ENCODE measurements at regions not wholly inside any gene's neighbourhood (a gene's known extent, or its start where the extent isn't known, plus 50 kb on each side); places are given as distances from the start of the nearest gene placed in this dataset.

GRCh38 chr12:89038831-89039512 lies 313.3 kb downstream of the DUSP6 start:
- no peaks in the 10 kb centered on the region for H3K9me3 ChIP-seq (ENCODE audit: insufficient read depth, low read depth, low read length)
- no peaks in the 10 kb centered on the region for H3K4me1 ChIP-seq (ENCODE audit: insufficient read depth, low read length)
- WGBS: 83% methylated on average over 4 of the region's 4 CpGs
- H3K36me3 ChIP-seq (ENCODE audit: insufficient read depth, low read length): no peaks in the 10 kb centered on the region
- no peaks in the 10 kb centered on the region for H3K27me3 ChIP-seq (ENCODE audit: insufficient read depth, low read length)
- no peak overlapping the region for H3K27ac ChIP-seq (ENCODE audit: low read depth, low read length)
- no peak overlapping the region for H3K9ac ChIP-seq (ENCODE audit: low read depth, low read length)
- no peak overlapping the region for H3K4me3 ChIP-seq (ENCODE audit: low read length)

GRCh38 chr12:89033062-89033461 lies 319.2 kb downstream of the DUSP6 start:
- no peak overlapping the region for H3K4me3 ChIP-seq (ENCODE audit: low read length)
- H3K4me1 ChIP-seq (ENCODE audit: insufficient read depth, low read length): no peaks in the 10 kb centered on the region
- 93% methylated on average over 3 of the region's 3 CpGs for WGBS
- no peaks in the 10 kb centered on the region for H3K27me3 ChIP-seq (ENCODE audit: insufficient read depth, low read length)
- H3K27ac ChIP-seq (ENCODE audit: low read depth, low read length): no peak overlapping the region
- no peaks in the 10 kb centered on the region for H3K9me3 ChIP-seq (ENCODE audit: insufficient read depth, low read depth, low read length)
- H3K9ac ChIP-seq (ENCODE audit: low read depth, low read length): no peak overlapping the region
- no peaks in the 10 kb centered on the region for H3K36me3 ChIP-seq (ENCODE audit: insufficient read depth, low read length)

GRCh38 chr12:89029961-89030360 lies 322.3 kb downstream of the DUSP6 start:
- H3K4me1 ChIP-seq (ENCODE audit: insufficient read depth, low read length): no peaks in the 10 kb centered on the region
- 93% methylated on average over 2 of the region's 2 CpGs for WGBS

GRCh38 chr12:89024580-89024979 lies 327.7 kb downstream of the DUSP6 start:
- no peaks in the 10 kb centered on the region for H3K4me1 ChIP-seq (ENCODE audit: insufficient read depth, low read length)
- no peaks in the 10 kb centered on the region for H3K36me3 ChIP-seq (ENCODE audit: insufficient read depth, low read length)
- H3K4me3 ChIP-seq (ENCODE audit: low read length): no peak overlapping the region
- WGBS: 94% methylated on average over 3 of the region's 4 CpGs
- no peaks in the 10 kb centered on the region for H3K9me3 ChIP-seq (ENCODE audit: insufficient read depth, low read depth, low read length)
- no peak overlapping the region for H3K27ac ChIP-seq (ENCODE audit: low read depth, low read length)
- H3K9ac ChIP-seq (ENCODE audit: low read depth, low read length): no peak overlapping the region
- H3K27me3 ChIP-seq (ENCODE audit: insufficient read depth, low read length): no peaks in the 10 kb centered on the region

More at GRCh38 chr12:89029961-89030360, 322.3 kb downstream of the DUSP6 start:
- Histone ChIP-seq H3K27me3 (ENCODE audit: insufficient read depth, low read length) (no peaks in the 10 kb centered on the region), H3K4me3 (ENCODE audit: low read length) (no peak overlapping the region), H3K27ac (ENCODE audit: low read depth, low read length) (no peak overlapping the region), H3K36me3 (ENCODE audit: insufficient read depth, low read length) (no peaks in the 10 kb centered on the region), H3K9me3 (ENCODE audit: insufficient read depth, low read depth, low read length) (no peaks in the 10 kb centered on the region), H3K9ac (ENCODE audit: low read depth, low read length) (no peak overlapping the region)

- no peak overlapping the region for H3K27ac ChIP-seq (ENCODE audit: low read depth, low read length)
- no peak overlapping the region for H3K9ac ChIP-seq (ENCODE audit: low read depth, low read length)
- WGBS: 89% methylated on average over 2 of the region's 2 CpGs
- H3K9me3 ChIP-seq (ENCODE audit: insufficient read depth, low read depth, low read length): no peaks in the 10 kb centered on the region
- no peaks in the 10 kb centered on the region for H3K4me1 ChIP-seq (ENCODE audit: insufficient read depth, low read length)
- H3K36me3 ChIP-seq (ENCODE audit: insufficient read depth, low read length): no peaks in the 10 kb centered on the region
- no peak overlapping the region for H3K4me3 ChIP-seq (ENCODE audit: low read length)
- H3K27me3 ChIP-seq (ENCODE audit: insufficient read depth, low read length): peaks cover 5% of the 10 kb centered on the region; the same call in 1 of the 2 replicates
Measured at GRCh38 chr12:89023936-89024335, 328.4 kb downstream of the DUSP6 start.

- H3K27ac ChIP-seq (ENCODE audit: low read depth, low read length): no peak overlapping the region
- peaks cover 5% of the 10 kb centered on the region; the same call in 1 of the 2 replicates for H3K27me3 ChIP-seq (ENCODE audit: insufficient read depth, low read length)
- H3K9me3 ChIP-seq (ENCODE audit: insufficient read depth, low read depth, low read length): no peaks in the 10 kb centered on the region
- no peaks in the 10 kb centered on the region for H3K36me3 ChIP-seq (ENCODE audit: insufficient read depth, low read length)
- no peaks in the 10 kb centered on the region for H3K4me1 ChIP-seq (ENCODE audit: insufficient read depth, low read length)
- 95% methylated on average over 6 of the region's 6 CpGs for WGBS
- H3K9ac ChIP-seq (ENCODE audit: low read depth, low read length): no peak overlapping the region
- H3K4me3 ChIP-seq (ENCODE audit: low read length): no peak overlapping the region
Measured at GRCh38 chr12:89020689-89021088, 331.6 kb downstream of the DUSP6 start.

GRCh38 chr12:89020121-89020480 lies 332.2 kb downstream of the DUSP6 start:
- Histone ChIP-seq H3K9ac (ENCODE audit: low read depth, low read length) (no peak overlapping the region), H3K27ac (ENCODE audit: low read depth, low read length) (no peak overlapping the region), H3K36me3 (ENCODE audit: insufficient read depth, low read length) (no peaks in the 10 kb centered on the region), H3K27me3 (ENCODE audit: insufficient read depth, low read length) (peaks cover 5% of the 10 kb centered on the region; the same call in 1 of the 2 replicates), H3K9me3 (ENCODE audit: insufficient read depth, low read depth, low read length) (no peaks in the 10 kb centered on the region), H3K4me3 (ENCODE audit: low read length) (no peak overlapping the region), H3K4me1 (ENCODE audit: insufficient read depth, low read length) (no peaks in the 10 kb centered on the region)

GRCh38 chr12:89019439-89020120 lies 332.7 kb downstream of the DUSP6 start:
- H3K4me1 ChIP-seq (ENCODE audit: insufficient read depth, low read length): no peaks in the 10 kb centered on the region
- no peak overlapping the region for H3K9ac ChIP-seq (ENCODE audit: low read depth, low read length)
- no peak overlapping the region for H3K27ac ChIP-seq (ENCODE audit: low read depth, low read length)
- no peaks in the 10 kb centered on the region for H3K36me3 ChIP-seq (ENCODE audit: insufficient read depth, low read length)
- peaks cover 5% of the 10 kb centered on the region; the same call in 1 of the 2 replicates for H3K27me3 ChIP-seq (ENCODE audit: insufficient read depth, low read length)
- no peaks in the 10 kb centered on the region for H3K9me3 ChIP-seq (ENCODE audit: insufficient read depth, low read depth, low read length)
- 0 out of 2 replicates have a peak overlapping the region, but pooled peaks have one; percentile 17 for H3K4me3 ChIP-seq (ENCODE audit: low read length)
- WGBS: 26% methylated on average over 14 of the region's 14 CpGs

GRCh38 chr12:89016970-89017778 lies 335.1 kb downstream of the DUSP6 start:
- Histone ChIP-seq H3K27ac (ENCODE audit: low read depth, low read length) (no peak overlapping the region), H3K4me1 (ENCODE audit: insufficient read depth, low read length) (no peaks in the 10 kb centered on the region), H3K4me3 (ENCODE audit: low read length) (peak overlapping the region; percentile 31), H3K36me3 (ENCODE audit: insufficient read depth, low read length) (no peaks in the 10 kb centered on the region), H3K9ac (ENCODE audit: low read depth, low read length) (peak overlapping the region; percentile 15; the same call in 1 of the 2 replicates), H3K9me3 (ENCODE audit: insufficient read depth, low read depth, low read length) (no peaks in the 10 kb centered on the region), H3K27me3 (ENCODE audit: insufficient read depth, low read length) (peaks cover 5% of the 10 kb centered on the region; the same call in 1 of the 2 replicates)
- 40% methylated on average over 19 of the region's 21 CpGs for WGBS

GRCh38 chr12:89015419-89015818 lies 336.9 kb downstream of the DUSP6 start:
- Histone ChIP-seq H3K4me3 (ENCODE audit: low read length) (no peak overlapping the region), H3K4me1 (ENCODE audit: insufficient read depth, low read length) (no peaks in the 10 kb centered on the region), H3K9me3 (ENCODE audit: insufficient read depth, low read depth, low read length) (no peaks in the 10 kb centered on the region), H3K27me3 (ENCODE audit: insufficient read depth, low read length) (peaks cover 5% of the 10 kb centered on the region; the same call in 1 of the 2 replicates), H3K9ac (ENCODE audit: low read depth, low read length) (no peak overlapping the region), H3K27ac (ENCODE audit: low read depth, low read length) (no peak overlapping the region), H3K36me3 (ENCODE audit: insufficient read depth, low read length) (no peaks in the 10 kb centered on the region)
- 86% methylated on average over 1 of the region's 1 CpG for WGBS

GRCh38 chr12:88998421-88998820 lies 353.9 kb downstream of the DUSP6 start:
- no peak overlapping the region for H3K4me3 ChIP-seq (ENCODE audit: low read length)
- H3K4me1 ChIP-seq (ENCODE audit: insufficient read depth, low read length): no peaks in the 10 kb centered on the region
- H3K27ac ChIP-seq (ENCODE audit: low read depth, low read length): no peak overlapping the region
- no peak overlapping the region for H3K9ac ChIP-seq (ENCODE audit: low read depth, low read length)
- no peaks in the 10 kb centered on the region for H3K36me3 ChIP-seq (ENCODE audit: insufficient read depth, low read length)
- WGBS: 90% methylated on average over 2 of the region's 2 CpGs
- no peaks in the 10 kb centered on the region for H3K27me3 ChIP-seq (ENCODE audit: insufficient read depth, low read length)
- no peaks in the 10 kb centered on the region for H3K9me3 ChIP-seq (ENCODE audit: insufficient read depth, low read depth, low read length)
